ENCODE measurements at regions not wholly inside any gene's neighbourhood (a gene's known extent, or its start where the extent isn't known, plus 50 kb on each side); places are given as distances from the start of the nearest gene placed in this dataset.

DNA sequence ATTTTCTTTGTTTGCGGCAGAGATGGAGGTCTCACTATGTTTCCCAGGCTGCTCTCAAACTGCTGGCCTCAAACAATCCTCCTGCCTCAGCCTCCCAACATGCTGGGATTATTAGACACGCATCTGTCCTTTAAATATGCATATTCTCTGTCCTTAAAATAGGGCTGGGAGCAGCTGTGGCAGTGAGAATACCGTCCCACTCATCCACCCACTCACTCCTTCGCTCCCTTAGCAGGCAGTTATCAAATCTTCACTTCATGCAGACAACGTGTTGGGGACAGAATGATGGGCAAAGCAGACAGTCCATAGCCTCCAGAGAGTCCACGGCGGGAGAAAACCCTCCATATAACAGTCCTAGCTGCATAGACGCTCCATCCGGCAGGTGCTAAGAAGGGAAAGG, 179.4 kb downstream of the ZBTB18 start:
- no peak overlapping the region for H3K4me3 ChIP-seq
- no peak overlapping the region for H3K9ac ChIP-seq (ENCODE audit: control insufficient read depth, insufficient read depth, low read length)
- no peaks in the 10 kb centered on the region for H3K4me1 ChIP-seq (ENCODE audit: control insufficient read depth, insufficient read depth, low read length)
- intact Hi-C loops (cut with micrococcal nuclease; ENCODE audit: unreplicated experiment) (no loop called here), in situ Hi-C loops (cut with MboI) (no loop called here)
- WGBS (ENCODE audit: insufficient coverage, insufficient replicate concordance, low lambda C conversion rate, missing lambda C conversion rate), result 53% methylated on average over 9 of the region's 9 CpGs
- H3K79me2 ChIP-seq (ENCODE audit: control insufficient read depth, insufficient read depth, low read length), result no peaks in the 10 kb centered on the region
- H3K9me3 ChIP-seq (replicated peaks; ENCODE audit: control insufficient read depth, insufficient read depth, low read length), result no peaks in the 10 kb centered on the region
- no TSS peak for BruUV-seq (replicated peaks)
- no peak overlapping the region for H3K27ac ChIP-seq (ENCODE audit: control insufficient read depth, insufficient read depth)
- H3K36me3 ChIP-seq (ENCODE audit: control insufficient read depth in 2 of 2, insufficient read depth in 2 of 2, low read length in 1 of 2), result no peaks in the 10 kb centered on the region
- no peak for FAIRE-seq
- no peak for DNase-seq (ENCODE audit: low read depth, low spot score)
- ChIA-PET RAD21 (ENCODE audit: unreplicated experiment) (no interaction called here), SMC1A (ENCODE audit: uncharacterized antibody, unreplicated experiment) (no interaction called here), CTCF (no interaction called here), POLR2A (no interaction called here)
- H4K20me1 ChIP-seq (ENCODE audit: control insufficient read depth, insufficient read depth), result no peaks in the 10 kb centered on the region
- H2AFZ ChIP-seq (ENCODE audit: control insufficient read depth, low read depth, low read length), result no peak overlapping the region
- no peak overlapping the region for H3K4me2 ChIP-seq (ENCODE audit: control insufficient read depth, insufficient read depth)
- H3K27me3 ChIP-seq (replicated peaks in 1 of 2; ENCODE audit: control insufficient read depth in 2 of 2, insufficient read depth in 2 of 2, low read length in 1 of 2), result no peaks in the 10 kb centered on the region; a peak in 1 of 4 replicates
- ATAC-seq, result no peak
- TF ChIP-seq SMAD1 (IDR thresholded peaks at IDR 0.05; ENCODE audit: low read depth, partially characterized antibody) (no peak), NR2C2 (IDR thresholded peaks at IDR 0.05; ENCODE audit: borderline replicate concordance, control insufficient read depth, insufficient read length, low read depth) (no peak), TCF3 (IDR thresholded peaks at IDR 0.05; ENCODE audit: borderline replicate concordance, insufficient read depth, low read depth, low read length) (no peak), ZNF622 (IDR thresholded peaks at IDR 0.05) (no peak), CEBPB (IDR thresholded peaks at IDR 0.05; ENCODE audit: borderline replicate concordance in 1 of 2, low read depth in 2 of 2, low read length in 2 of 2) (no peak), KAT2A (conservative IDR thresholded peaks at IDR 0.05; ENCODE audit: control insufficient read depth, low read depth, low read length) (no peak), FOXK2 (IDR thresholded peaks at IDR 0.05) (no peak), KLF5 (IDR thresholded peaks at IDR 0.05; ENCODE audit: partially characterized antibody) (no peak), CBFB (IDR thresholded peaks at IDR 0.05; ENCODE audit: low read depth) (no peak)
- TF ChIP-seq, protein P1, sequence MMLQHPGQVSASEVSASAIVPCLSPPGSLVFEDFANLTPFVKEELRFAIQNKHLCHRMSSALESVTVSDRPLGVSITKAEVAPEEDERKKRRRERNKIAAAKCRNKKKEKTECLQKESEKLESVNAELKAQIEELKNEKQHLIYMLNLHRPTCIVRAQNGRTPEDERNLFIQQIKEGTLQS (IDR thresholded peaks at IDR 0.05; ENCODE audit: borderline replicate concordance, extremely low read depth, low read depth, low read length), result no peak
- TF ChIP-seq, protein P2, sequence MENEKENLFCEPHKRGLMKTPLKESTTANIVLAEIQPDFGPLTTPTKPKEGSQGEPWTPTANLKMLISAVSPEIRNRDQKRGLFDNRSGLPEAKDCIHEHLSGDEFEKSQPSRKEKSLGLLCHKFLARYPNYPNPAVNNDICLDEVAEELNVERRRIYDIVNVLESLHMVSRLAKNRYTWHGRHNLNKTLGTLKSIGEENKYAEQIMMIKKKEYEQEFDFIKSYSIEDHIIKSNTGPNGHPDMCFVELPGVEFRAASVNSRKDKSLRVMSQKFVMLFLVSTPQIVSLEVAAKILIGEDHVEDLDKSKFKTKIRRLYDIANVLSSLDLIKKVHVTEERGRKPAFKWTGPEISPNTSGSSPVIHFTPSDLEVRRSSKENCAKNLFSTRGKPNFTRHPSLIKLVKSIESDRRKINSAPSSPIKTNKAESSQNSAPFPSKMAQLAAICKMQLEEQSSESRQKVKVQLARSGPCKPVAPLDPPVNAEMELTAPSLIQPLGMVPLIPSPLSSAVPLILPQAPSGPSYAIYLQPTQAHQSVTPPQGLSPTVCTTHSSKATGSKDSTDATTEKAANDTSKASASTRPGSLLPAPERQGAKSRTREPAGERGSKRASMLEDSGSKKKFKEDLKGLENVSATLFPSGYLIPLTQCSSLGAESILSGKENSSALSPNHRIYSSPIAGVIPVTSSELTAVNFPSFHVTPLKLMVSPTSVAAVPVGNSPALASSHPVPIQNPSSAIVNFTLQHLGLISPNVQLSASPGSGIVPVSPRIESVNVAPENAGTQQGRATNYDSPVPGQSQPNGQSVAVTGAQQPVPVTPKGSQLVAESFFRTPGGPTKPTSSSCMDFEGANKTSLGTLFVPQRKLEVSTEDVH (IDR thresholded peaks at IDR 0.05; ENCODE audit: low read depth, partially characterized antibody), result no peak
- TF ChIP-seq, protein P3, sequence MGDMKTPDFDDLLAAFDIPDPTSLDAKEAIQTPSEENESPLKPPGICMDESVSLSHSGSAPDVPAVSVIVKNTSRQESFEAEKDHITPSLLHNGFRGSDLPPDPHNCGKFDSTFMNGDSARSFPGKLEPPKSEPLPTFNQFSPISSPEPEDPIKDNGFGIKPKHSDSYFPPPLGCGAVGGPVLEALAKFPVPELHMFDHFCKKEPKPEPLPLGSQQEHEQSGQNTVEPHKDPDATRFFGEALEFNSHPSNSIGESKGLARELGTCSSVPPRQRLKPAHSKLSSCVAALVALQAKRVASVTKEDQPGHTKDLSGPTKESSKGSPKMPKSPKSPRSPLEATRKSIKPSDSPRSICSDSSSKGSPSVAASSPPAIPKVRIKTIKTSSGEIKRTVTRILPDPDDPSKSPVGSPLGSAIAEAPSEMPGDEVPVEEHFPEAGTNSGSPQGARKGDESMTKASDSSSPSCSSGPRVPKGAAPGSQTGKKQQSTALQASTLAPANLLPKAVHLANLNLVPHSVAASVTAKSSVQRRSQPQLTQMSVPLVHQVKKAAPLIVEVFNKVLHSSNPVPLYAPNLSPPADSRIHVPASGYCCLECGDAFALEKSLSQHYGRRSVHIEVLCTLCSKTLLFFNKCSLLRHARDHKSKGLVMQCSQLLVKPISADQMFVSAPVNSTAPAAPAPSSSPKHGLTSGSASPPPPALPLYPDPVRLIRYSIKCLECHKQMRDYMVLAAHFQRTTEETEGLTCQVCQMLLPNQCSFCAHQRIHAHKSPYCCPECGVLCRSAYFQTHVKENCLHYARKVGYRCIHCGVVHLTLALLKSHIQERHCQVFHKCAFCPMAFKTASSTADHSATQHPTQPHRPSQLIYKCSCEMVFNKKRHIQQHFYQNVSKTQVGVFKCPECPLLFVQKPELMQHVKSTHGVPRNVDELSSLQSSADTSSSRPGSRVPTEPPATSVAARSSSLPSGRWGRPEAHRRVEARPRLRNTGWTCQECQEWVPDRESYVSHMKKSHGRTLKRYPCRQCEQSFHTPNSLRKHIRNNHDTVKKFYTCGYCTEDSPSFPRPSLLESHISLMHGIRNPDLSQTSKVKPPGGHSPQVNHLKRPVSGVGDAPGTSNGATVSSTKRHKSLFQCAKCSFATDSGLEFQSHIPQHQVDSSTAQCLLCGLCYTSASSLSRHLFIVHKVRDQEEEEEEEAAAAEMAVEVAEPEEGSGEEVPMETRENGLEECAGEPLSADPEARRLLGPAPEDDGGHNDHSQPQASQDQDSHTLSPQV (IDR thresholded peaks at IDR 0.05), result no peak
- TF ChIP-seq, protein P4, sequence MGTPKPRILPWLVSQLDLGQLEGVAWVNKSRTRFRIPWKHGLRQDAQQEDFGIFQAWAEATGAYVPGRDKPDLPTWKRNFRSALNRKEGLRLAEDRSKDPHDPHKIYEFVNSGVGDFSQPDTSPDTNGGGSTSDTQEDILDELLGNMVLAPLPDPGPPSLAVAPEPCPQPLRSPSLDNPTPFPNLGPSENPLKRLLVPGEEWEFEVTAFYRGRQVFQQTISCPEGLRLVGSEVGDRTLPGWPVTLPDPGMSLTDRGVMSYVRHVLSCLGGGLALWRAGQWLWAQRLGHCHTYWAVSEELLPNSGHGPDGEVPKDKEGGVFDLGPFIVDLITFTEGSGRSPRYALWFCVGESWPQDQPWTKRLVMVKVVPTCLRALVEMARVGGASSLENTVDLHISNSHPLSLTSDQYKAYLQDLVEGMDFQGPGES (IDR thresholded peaks at IDR 0.05), result no peak
